Left ventricle myocardium inferior (tissue), 1 donor: ENCODE measurements at regions not wholly inside any gene's neighbourhood (a gene's known extent, or its start where the extent isn't known, plus 50 kb on each side); places are given as distances from the start of the nearest gene placed in this dataset.

Experiments used
- DNase-seq: peaks from one replicate; pipeline ENCODE4 v3.0.0-alpha.2; 2020
- H3K27ac ChIP-seq: fragments of 200-600 bp; replicated peaks from 2 replicates; pipeline ENCODE4 v1.8.0; 2021
- H3K27me3 ChIP-seq: fragments of 200-600 bp; 2 replicates; pipeline ENCODE4 v1.8.0; 2021; ENCODE audit warnings: low read depth
- H3K36me3 ChIP-seq: fragments of 200-600 bp; 2 replicates; pipeline ENCODE4 v1.8.0; 2021
- H3K4me1 ChIP-seq: fragments of 200-600 bp; 2 replicates; pipeline ENCODE4 v1.8.0; 2021
- H3K4me3 ChIP-seq: fragments of 200-600 bp; 2 replicates; pipeline ENCODE4 v1.8.0; 2021; ENCODE audit warnings: mild to moderate bottlenecking, moderate library complexity
- H3K9me3 ChIP-seq: fragments of 200-600 bp; replicated peaks from 2 replicates; pipeline ENCODE4 v1.8.0; 2021
- intact Hi-C: fragments of 100-400 bp; cut with micrococcal nuclease; formaldehyde crosslinking; loops from one replicate; pipeline ENCODE4 v1.11.0; 2022
- TF ChIP-seq, protein P1 (sequence below): fragments of 200-600 bp; IDR thresholded peaks from 2 replicates; pipeline ENCODE4 v1.8.0; 2021; ENCODE audit warnings: antibody characterized with exemption, mild to moderate bottlenecking, borderline replicate concordance
- donor health status: DM: no; HTN: yes; CAD: no; lungs with severe emphysema.

DNA sequence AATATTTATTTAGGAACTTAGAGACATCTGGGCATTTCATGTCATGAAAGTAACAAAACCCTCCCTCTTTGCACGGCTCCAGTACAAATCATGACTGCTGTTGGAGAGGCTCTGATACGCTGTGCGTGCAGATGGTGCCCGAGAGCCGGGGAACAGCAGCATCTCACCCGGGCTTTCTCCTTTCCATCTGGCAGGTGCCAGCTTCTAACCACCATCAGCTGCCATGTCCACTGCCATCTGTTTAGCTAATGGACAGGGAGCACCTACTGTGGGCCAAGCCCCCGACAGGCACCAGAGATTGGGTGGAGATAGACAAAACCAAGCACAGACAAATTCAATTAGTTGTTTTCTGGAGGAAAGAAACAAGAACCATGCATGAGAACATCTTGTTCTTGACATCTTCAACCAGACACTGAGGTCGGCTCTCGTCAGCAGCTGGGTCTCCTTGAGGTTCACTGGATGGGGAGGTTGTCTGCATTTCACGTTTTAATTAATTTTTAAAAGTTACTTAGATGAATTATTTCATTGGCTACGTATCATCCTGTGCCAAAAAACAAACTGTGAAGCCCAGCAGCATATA lies 323.7 kb downstream of the THBS2 start:
- no peaks in the 10 kb centered on the region for H3K36me3 ChIP-seq
- peaks cover 22% of the 10 kb centered on the region for H3K27me3 ChIP-seq
- intact Hi-C loops, result no loop called here
- no peak for DNase-seq
- H3K9me3 ChIP-seq, result peaks cover 6% of the 10 kb centered on the region
- H3K4me3 ChIP-seq, result no peak overlapping the region
- TF ChIP-seq, protein P1, sequence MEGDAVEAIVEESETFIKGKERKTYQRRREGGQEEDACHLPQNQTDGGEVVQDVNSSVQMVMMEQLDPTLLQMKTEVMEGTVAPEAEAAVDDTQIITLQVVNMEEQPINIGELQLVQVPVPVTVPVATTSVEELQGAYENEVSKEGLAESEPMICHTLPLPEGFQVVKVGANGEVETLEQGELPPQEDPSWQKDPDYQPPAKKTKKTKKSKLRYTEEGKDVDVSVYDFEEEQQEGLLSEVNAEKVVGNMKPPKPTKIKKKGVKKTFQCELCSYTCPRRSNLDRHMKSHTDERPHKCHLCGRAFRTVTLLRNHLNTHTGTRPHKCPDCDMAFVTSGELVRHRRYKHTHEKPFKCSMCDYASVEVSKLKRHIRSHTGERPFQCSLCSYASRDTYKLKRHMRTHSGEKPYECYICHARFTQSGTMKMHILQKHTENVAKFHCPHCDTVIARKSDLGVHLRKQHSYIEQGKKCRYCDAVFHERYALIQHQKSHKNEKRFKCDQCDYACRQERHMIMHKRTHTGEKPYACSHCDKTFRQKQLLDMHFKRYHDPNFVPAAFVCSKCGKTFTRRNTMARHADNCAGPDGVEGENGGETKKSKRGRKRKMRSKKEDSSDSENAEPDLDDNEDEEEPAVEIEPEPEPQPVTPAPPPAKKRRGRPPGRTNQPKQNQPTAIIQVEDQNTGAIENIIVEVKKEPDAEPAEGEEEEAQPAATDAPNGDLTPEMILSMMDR, result no peak
- H3K27ac ChIP-seq, result no peak overlapping the region
- H3K4me1 ChIP-seq, result no peaks in the 10 kb centered on the region

DNA sequence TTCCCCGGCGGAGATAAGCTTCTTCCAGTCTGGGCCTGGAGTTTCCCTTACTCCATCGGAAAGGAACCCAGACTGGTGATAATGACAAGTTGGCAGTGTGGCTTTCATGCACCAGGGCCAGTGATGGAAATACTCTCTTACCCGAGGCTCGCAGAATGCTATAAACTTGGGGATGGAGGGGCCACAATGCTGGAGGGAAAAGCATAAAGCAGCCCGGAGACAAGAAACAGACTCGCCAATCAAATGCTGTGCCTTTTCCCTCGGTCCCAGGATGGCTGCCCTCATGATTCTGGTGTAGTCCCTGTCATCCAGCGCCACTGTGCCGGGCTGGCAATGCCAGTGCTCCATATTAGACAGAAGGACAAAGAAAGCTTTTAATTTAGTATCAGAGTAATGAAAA lies 325.6 kb downstream of the THBS2 start:
- Histone ChIP-seq H3K27me3 (peaks cover 22% of the 10 kb centered on the region), H3K9me3 (peaks cover 5% of the 10 kb centered on the region), H3K27ac (no peak overlapping the region), H3K4me1 (no peaks in the 10 kb centered on the region), H3K36me3 (no peaks in the 10 kb centered on the region), H3K4me3 (no peak overlapping the region)
- TF ChIP-seq, protein P1, result no peak
- intact Hi-C loops, result no loop called here
- no peak for DNase-seq

DNA sequence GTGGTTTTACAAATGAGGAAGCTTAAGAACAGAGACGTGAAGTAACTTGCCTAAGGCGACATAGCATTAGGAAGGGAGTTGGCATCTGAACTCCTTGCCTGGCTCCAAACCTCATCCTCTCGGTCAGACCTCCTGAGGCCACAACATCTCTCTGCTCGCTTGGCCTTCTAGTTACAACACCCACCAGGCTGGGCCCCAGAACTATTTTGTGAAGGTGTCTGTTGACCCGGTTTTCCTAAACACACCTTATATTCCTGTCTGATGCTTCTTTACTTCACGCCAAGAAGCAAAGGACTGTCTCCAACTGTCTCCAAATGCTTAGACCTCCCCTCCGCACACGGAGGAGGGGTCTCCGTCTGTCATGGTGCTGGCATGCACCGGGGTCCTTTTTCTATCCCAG lies 326.6 kb downstream of the THBS2 start:
- H3K4me1 ChIP-seq, result no peaks in the 10 kb centered on the region
- no peak for DNase-seq
- H3K9me3 ChIP-seq, result no peaks in the 10 kb centered on the region
- TF ChIP-seq, protein P1, result no peak
- no peak overlapping the region for H3K27ac ChIP-seq
- peaks cover 24% of the 10 kb centered on the region for H3K27me3 ChIP-seq
- intact Hi-C loops, result no loop called here
- H3K4me3 ChIP-seq, result no peak overlapping the region
- H3K36me3 ChIP-seq, result no peaks in the 10 kb centered on the region

DNA sequence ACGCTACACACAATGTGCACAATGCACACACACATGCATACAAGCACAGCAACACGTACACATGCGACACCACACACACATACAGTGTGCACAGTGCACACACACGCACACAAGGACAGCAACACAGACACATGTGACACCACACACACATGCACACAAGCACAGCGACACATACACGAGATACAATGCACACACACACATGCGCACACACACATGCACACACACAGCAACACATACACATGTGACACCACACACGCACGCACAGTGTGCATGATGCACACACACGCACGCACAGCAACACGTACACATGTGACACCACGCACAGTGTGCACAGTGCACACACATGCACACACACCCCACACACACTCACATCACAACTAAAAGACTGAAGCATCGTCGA lies 327.3 kb downstream of the THBS2 start:
- no peaks in the 10 kb centered on the region for H3K9me3 ChIP-seq
- DNase-seq, result no peak
- no peaks in the 10 kb centered on the region for H3K4me1 ChIP-seq
- intact Hi-C loops, result no loop called here
- H3K4me3 ChIP-seq, result no peak overlapping the region
- H3K36me3 ChIP-seq, result no peaks in the 10 kb centered on the region
- H3K27ac ChIP-seq, result no peak overlapping the region
- TF ChIP-seq, protein P1, result no peak
- H3K27me3 ChIP-seq, result peaks cover 30% of the 10 kb centered on the region

DNA sequence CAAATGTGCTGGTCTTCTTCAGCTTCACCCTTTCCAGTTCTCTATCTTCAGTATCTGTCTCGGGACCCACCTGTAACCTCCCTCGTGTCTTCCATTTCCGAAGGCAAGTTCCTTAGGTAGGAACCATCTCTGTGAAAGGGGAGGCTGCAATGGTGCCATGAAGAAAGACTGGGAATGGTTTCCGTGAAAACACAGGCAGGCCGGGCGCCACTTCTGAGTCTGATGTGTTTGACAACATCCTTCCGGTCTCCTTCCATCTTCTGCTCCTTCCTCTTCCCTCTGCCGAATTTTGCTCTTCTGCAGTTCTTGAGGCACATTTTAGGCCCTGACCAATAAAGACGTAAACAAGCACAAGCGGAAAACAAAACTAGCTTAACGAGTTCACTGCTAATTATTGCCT lies 328.0 kb downstream of the THBS2 start:
- Histone ChIP-seq H3K36me3 (no peaks in the 10 kb centered on the region), H3K4me3 (no peak overlapping the region), H3K9me3 (no peaks in the 10 kb centered on the region), H3K4me1 (no peaks in the 10 kb centered on the region), H3K27me3 (peaks cover 30% of the 10 kb centered on the region), H3K27ac (no peak overlapping the region)
- TF ChIP-seq, protein P1, result no peak
- intact Hi-C loops, result no loop called here
- no peak for DNase-seq
